HG02938 (cell line): ENCODE measurements at regions not wholly inside any gene's neighbourhood (a gene's known extent, or its start where the extent isn't known, plus 50 kb on each side); places are given as distances from the start of the nearest gene placed in this dataset.

Experiments used
- ATAC-seq: cut with Tn5 transposase; IDR thresholded peaks from one replicate; pipeline ENCODE4 v1.9.1; 2021; ENCODE audit warnings: mild to moderate bottlenecking, moderate library complexity; ENCODE audit not compliant: unreplicated experiment

- ATAC-seq, result no peak
These were observed 125.9 kb upstream of the PPARGC1A start for GRCh38 chr4:24015782-24016181.

GRCh38 chr4:24013668-24014422 lies 124.0 kb upstream of the PPARGC1A start:
- ATAC-seq, result no peak

- ATAC-seq, result no peak
These were observed 121.1 kb upstream of the PPARGC1A start for GRCh38 chr4:24010994-24011393.

- ATAC-seq, result no peak
These were observed 120.7 kb upstream of the PPARGC1A start for GRCh38 chr4:24010573-24010972.

- ATAC-seq, result no peak
These were observed 118.0 kb upstream of the PPARGC1A start for GRCh38 chr4:24007860-24008261.

GRCh38 chr4:24006269-24006668 lies 116.4 kb upstream of the PPARGC1A start:
- no peak for ATAC-seq

GRCh38 chr4:24003926-24004325 lies 114.1 kb upstream of the PPARGC1A start:
- ATAC-seq, result no peak

- ATAC-seq, result no peak
These were observed 113.6 kb upstream of the PPARGC1A start for GRCh38 chr4:24003496-24003895.

- ATAC-seq, result no peak
These were observed 112.6 kb upstream of the PPARGC1A start for GRCh38 chr4:24002330-24002966.

- no peak for ATAC-seq
These were observed 111.9 kb upstream of the PPARGC1A start for GRCh38 chr4:24001486-24002329.

GRCh38 chr4:24000470-24000831 lies 110.6 kb upstream of the PPARGC1A start:
- no peak for ATAC-seq

- ATAC-seq, result no peak
These were observed 110.0 kb upstream of the PPARGC1A start for GRCh38 chr4:23999714-24000469.

- no peak for ATAC-seq
These were observed 103.5 kb upstream of the PPARGC1A start for GRCh38 chr4:23993373-23993772.

GRCh38 chr4:23991444-23991843 lies 101.6 kb upstream of the PPARGC1A start:
- no peak for ATAC-seq

GRCh38 chr4:23986270-23986669 lies 96.4 kb upstream of the PPARGC1A start:
- no peak for ATAC-seq

GRCh38 chr4:23981328-23981727 lies 91.5 kb upstream of the PPARGC1A start:
- no peak for ATAC-seq

- ATAC-seq, result no peak
These were observed 89.7 kb upstream of the PPARGC1A start for GRCh38 chr4:23979534-23979933.

GRCh38 chr4:23978002-23978401 lies 88.2 kb upstream of the PPARGC1A start:
- no peak for ATAC-seq

GRCh38 chr4:23976423-23976822 lies 86.6 kb upstream of the PPARGC1A start:
- no peak for ATAC-seq

- ATAC-seq, result no peak
These were observed 83.5 kb upstream of the PPARGC1A start for GRCh38 chr4:23973308-23973855.

GRCh38 chr4:23972805-23973204 lies 83.0 kb upstream of the PPARGC1A start:
- no peak for ATAC-seq
